DND-41 (cell line): ENCODE measurements at regions not wholly inside any gene's neighbourhood (a gene's known extent, or its start where the extent isn't known, plus 50 kb on each side); places are given as distances from the start of the nearest gene placed in this dataset.

Experiments
- ATAC-seq: fragments of 200-7000 bp; cut with Tn5 transposase; 3 replicates; pipeline ENCODE4 v1.9.1; 2021; ENCODE audit warnings: low read depth; ENCODE audit not compliant: insufficient read depth
- DNase-seq: peaks from one replicate; pipeline ENCODE4 v3.0.0-alpha.2; 2020
- H2AFZ ChIP-seq: 2 replicates; pipeline ENCODE4 v1.6.0; 2012; ENCODE audit warnings: low read depth, low read length
- H3K27ac ChIP-seq: 2 replicates; pipeline ENCODE4 v1.5.1; 2012; ENCODE audit warnings: low read length, inconsistent platforms
- H3K27me3 ChIP-seq: fragments of 200-600 bp; sonication (generic); 2 replicates; pipeline ENCODE4 v1.6.0; 2012; ENCODE audit warnings: low read length, mild to moderate bottlenecking, inconsistent platforms; ENCODE audit not compliant: insufficient read depth, poor library complexity
- H3K36me3 ChIP-seq: 2 replicates; pipeline ENCODE4 v1.5.1; 2012; ENCODE audit warnings: low read length, inconsistent platforms; ENCODE audit not compliant: insufficient read depth
- H3K4me1 ChIP-seq: 2 replicates; pipeline ENCODE4 v1.5.1; 2012; ENCODE audit warnings: mild to moderate bottlenecking, low read length; ENCODE audit not compliant: insufficient read depth
- H3K4me2 ChIP-seq: 2 replicates; pipeline ENCODE4 v1.6.0; 2012; ENCODE audit warnings: mild to moderate bottlenecking, moderate library complexity, low read length, inconsistent platforms; ENCODE audit not compliant: insufficient read depth
- H3K4me3 ChIP-seq, 2 experiments: fragments of 200-600 bp in 1 of 2; shearing (Covaris generic) in 1 of 2; 2 replicates each; pipeline ENCODE4 v1.5.1; 2012 to 2016; ENCODE audit warnings: inconsistent platforms in 2 of 2, low read length in 2 of 2, mild to moderate bottlenecking in 2 of 2, low read depth in 1 of 2, moderate library complexity in 1 of 2
- H3K79me2 ChIP-seq: 2 replicates; pipeline ENCODE4 v1.6.0; 2012; ENCODE audit warnings: low read length, inconsistent platforms; ENCODE audit not compliant: insufficient read depth
- H3K9ac ChIP-seq: 2 replicates; pipeline ENCODE4 v1.6.0; 2012; ENCODE audit warnings: low read depth, mild to moderate bottlenecking, inconsistent platforms, low read length, moderate library complexity
- H3K9me3 ChIP-seq: 2 replicates; pipeline ENCODE4 v1.5.1; 2012; ENCODE audit warnings: low read length, moderate library complexity, mild to moderate bottlenecking, inconsistent platforms; ENCODE audit not compliant: insufficient read depth, severe bottlenecking
- H4K20me1 ChIP-seq: 2 replicates; pipeline ENCODE4 v1.6.0; 2012; ENCODE audit warnings: low read length; ENCODE audit not compliant: insufficient read depth
- CTCF ChIP-seq: IDR thresholded peaks from 2 replicates; pipeline ENCODE4 v1.5.1; 2012; ENCODE audit warnings: borderline replicate concordance, low read length, moderate library complexity, mild to moderate bottlenecking; ENCODE audit not compliant: poor library complexity, severe bottlenecking; ENCODE audit errors: extremely low read depth
- EZH2 ChIP-seq: IDR thresholded peaks from 3 replicates; pipeline ENCODE4 v1.6.1; 2012; ENCODE audit warnings: borderline replicate concordance, low read depth, mild to moderate bottlenecking, moderate library complexity, low read length, inconsistent platforms; ENCODE audit not compliant: severe bottlenecking

GRCh38 chr3:145266368-145266767 is 894.6 kb downstream of the PLOD2 start:
- ATAC-seq = no peak
- no peak for DNase-seq

GRCh38 chr3:145269106-145269505 is 891.9 kb downstream of the PLOD2 start:
- ATAC-seq (no peak), DNase-seq (no peak)
- no peaks in the 10 kb centered on the region for H3K4me1 ChIP-seq
- H3K27ac ChIP-seq = no peak overlapping the region
- H3K36me3 ChIP-seq = no peaks in the 10 kb centered on the region
- TF ChIP-seq EZH2 (no peak), CTCF (no peak)
- no peaks in the 10 kb centered on the region for H4K20me1 ChIP-seq
- no peaks in the 10 kb centered on the region for H3K9me3 ChIP-seq
- H3K79me2 ChIP-seq = no peaks in the 10 kb centered on the region
- no peak overlapping the region for H3K9ac ChIP-seq
- H3K27me3 ChIP-seq = no peaks in the 10 kb centered on the region
- H2AFZ ChIP-seq = no peak overlapping the region
- no peak overlapping the region for H3K4me2 ChIP-seq
- no peak overlapping the region for H3K4me3 ChIP-seq

More at GRCh38 chr3:145266368-145266767, 894.6 kb downstream of the PLOD2 start:
- no peak overlapping the region for H3K27ac ChIP-seq
- no peaks in the 10 kb centered on the region for H3K79me2 ChIP-seq
- TF ChIP-seq EZH2 (no peak), CTCF (no peak)
- H3K27me3 ChIP-seq = no peaks in the 10 kb centered on the region
- H4K20me1 ChIP-seq = no peaks in the 10 kb centered on the region
- no peaks in the 10 kb centered on the region for H3K36me3 ChIP-seq
- H3K9me3 ChIP-seq = no peaks in the 10 kb centered on the region
- no peaks in the 10 kb centered on the region for H3K4me1 ChIP-seq
- H3K4me2 ChIP-seq = no peak overlapping the region
- no peak overlapping the region for H2AFZ ChIP-seq
- H3K4me3 ChIP-seq = no peak overlapping the region
- H3K9ac ChIP-seq = no peak overlapping the region

- no peak for TF ChIP-seq CTCF
- no peak for TF ChIP-seq EZH2
- Histone ChIP-seq H3K27me3 (no peaks in the 10 kb centered on the region), H3K79me2 (no peaks in the 10 kb centered on the region), H3K4me2 (no peak overlapping the region), H3K4me1 (no peaks in the 10 kb centered on the region), H2AFZ (no peak overlapping the region), H3K36me3 (no peaks in the 10 kb centered on the region), H3K9ac (no peak overlapping the region), H3K27ac (no peak overlapping the region), H3K9me3 (no peaks in the 10 kb centered on the region), H4K20me1 (no peaks in the 10 kb centered on the region), H3K4me3 (no peak overlapping the region)
- DNase-seq (no peak), ATAC-seq (no peak)
Measured at GRCh38 chr3:145272684-145273083, 888.3 kb downstream of the PLOD2 start.

- no peak for DNase-seq
- no peak overlapping the region for H3K4me2 ChIP-seq
- TF ChIP-seq CTCF (no peak), EZH2 (no peak)
- H3K9ac ChIP-seq = no peak overlapping the region
- H3K9me3 ChIP-seq = no peaks in the 10 kb centered on the region
- H3K79me2 ChIP-seq = no peaks in the 10 kb centered on the region
- H3K4me1 ChIP-seq = no peaks in the 10 kb centered on the region
- no peak for ATAC-seq
- H4K20me1 ChIP-seq = no peaks in the 10 kb centered on the region
- no peak overlapping the region for H3K27ac ChIP-seq
- no peak overlapping the region for H3K4me3 ChIP-seq
- no peaks in the 10 kb centered on the region for H3K27me3 ChIP-seq
- no peaks in the 10 kb centered on the region for H3K36me3 ChIP-seq
- no peak overlapping the region for H2AFZ ChIP-seq
Measured at GRCh38 chr3:145282505-145282904, 878.5 kb downstream of the PLOD2 start.
